Glutamatergic neuron (in vitro differentiated cells): ENCODE measurements at regions not wholly inside any gene's neighbourhood (a gene's known extent, or its start where the extent isn't known, plus 50 kb on each side); places are given as distances from the start of the nearest gene placed in this dataset.

ENCODE experiments used
- DNase-seq: peaks from one replicate; pipeline ENCODE4 v3.0.0; 2022
- H3K27ac Mint-ChIP-seq: one replicate; pipeline ENCODE4 v1.8.0; 2020; ENCODE audit warnings: mild to moderate bottlenecking, mixed read lengths, inconsistent platforms; ENCODE audit not compliant: unreplicated experiment
- H3K27me3 Mint-ChIP-seq: one replicate; pipeline ENCODE4 v1.8.0; 2020; ENCODE audit warnings: mild to moderate bottlenecking, moderate library complexity, mixed read lengths, inconsistent platforms; ENCODE audit not compliant: unreplicated experiment
- H3K36me3 Mint-ChIP-seq: one replicate; pipeline ENCODE4 v1.8.0; 2020; ENCODE audit warnings: mild to moderate bottlenecking, mixed read lengths, inconsistent platforms; ENCODE audit not compliant: unreplicated experiment
- H3K4me1 Mint-ChIP-seq: one replicate; pipeline ENCODE4 v1.8.0; 2020; ENCODE audit warnings: mild to moderate bottlenecking, low read depth, mixed read lengths, inconsistent platforms; ENCODE audit not compliant: unreplicated experiment
- H3K4me3 Mint-ChIP-seq: one replicate; pipeline ENCODE4 v1.8.0; 2020; ENCODE audit warnings: mild to moderate bottlenecking, mixed read lengths, inconsistent platforms; ENCODE audit not compliant: unreplicated experiment
- H3K9me3 Mint-ChIP-seq: one replicate; pipeline ENCODE4 v1.8.0; 2020; ENCODE audit warnings: mild to moderate bottlenecking, moderate library complexity, mixed read lengths, inconsistent platforms; ENCODE audit not compliant: unreplicated experiment
- TF ChIP-seq, protein P1 (sequence below): fragments of 200-600 bp; sonication (generic); IDR thresholded peaks from one replicate; pipeline ENCODE4 v1.5.0; 2021; ENCODE audit not compliant: partially characterized antibody, unreplicated experiment

- H3K27me3 Mint-ChIP-seq = no peaks in the 10 kb centered on the region
- H3K27ac Mint-ChIP-seq = no peak overlapping the region
- H3K9me3 Mint-ChIP-seq = peaks cover 4% of the 10 kb centered on the region
- H3K4me1 Mint-ChIP-seq = peaks cover 5% of the 10 kb centered on the region
- DNase-seq = no peak
- H3K4me3 Mint-ChIP-seq = no peak overlapping the region
- H3K36me3 Mint-ChIP-seq = no peaks in the 10 kb centered on the region
- TF ChIP-seq, protein P1, sequence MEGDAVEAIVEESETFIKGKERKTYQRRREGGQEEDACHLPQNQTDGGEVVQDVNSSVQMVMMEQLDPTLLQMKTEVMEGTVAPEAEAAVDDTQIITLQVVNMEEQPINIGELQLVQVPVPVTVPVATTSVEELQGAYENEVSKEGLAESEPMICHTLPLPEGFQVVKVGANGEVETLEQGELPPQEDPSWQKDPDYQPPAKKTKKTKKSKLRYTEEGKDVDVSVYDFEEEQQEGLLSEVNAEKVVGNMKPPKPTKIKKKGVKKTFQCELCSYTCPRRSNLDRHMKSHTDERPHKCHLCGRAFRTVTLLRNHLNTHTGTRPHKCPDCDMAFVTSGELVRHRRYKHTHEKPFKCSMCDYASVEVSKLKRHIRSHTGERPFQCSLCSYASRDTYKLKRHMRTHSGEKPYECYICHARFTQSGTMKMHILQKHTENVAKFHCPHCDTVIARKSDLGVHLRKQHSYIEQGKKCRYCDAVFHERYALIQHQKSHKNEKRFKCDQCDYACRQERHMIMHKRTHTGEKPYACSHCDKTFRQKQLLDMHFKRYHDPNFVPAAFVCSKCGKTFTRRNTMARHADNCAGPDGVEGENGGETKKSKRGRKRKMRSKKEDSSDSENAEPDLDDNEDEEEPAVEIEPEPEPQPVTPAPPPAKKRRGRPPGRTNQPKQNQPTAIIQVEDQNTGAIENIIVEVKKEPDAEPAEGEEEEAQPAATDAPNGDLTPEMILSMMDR = no peak
These were observed 174.7 kb downstream of the GAS1 start for GRCh38 chr9:86772635-86772993.

DNA sequence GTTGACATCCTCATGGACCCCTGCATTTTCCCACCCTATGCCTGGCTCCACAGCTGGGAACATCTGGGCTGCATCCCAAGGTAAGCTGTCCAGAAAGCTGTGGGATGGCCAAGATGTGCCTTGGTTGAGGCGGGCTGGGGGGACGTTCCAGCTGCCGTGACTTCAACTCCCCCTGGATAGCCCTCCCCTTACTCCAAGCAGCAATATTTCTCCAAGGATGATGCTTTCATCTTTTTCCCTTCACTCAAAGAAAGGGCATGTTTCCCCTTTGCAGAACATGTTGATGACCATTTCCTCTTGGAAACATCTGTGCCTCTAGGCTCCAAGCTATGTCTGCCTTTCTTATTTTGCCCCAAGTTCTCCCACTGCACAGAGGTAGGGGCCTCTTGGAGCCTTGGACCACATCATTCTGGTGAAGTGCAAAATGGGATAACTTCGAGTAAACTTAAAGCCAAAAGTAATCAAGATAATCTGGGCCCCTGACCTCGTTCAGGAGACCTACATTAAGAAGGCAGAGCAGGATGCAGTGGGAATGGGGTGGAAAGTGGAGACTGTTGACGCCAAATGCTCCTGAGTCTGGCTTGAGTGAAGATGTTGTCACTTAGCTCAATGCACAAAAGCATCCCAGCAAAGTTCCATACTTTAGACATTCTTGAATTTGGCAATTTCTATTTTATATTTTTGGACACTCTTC, 175.2 kb downstream of the GAS1 start:
- TF ChIP-seq, protein P1 = no peak
- no peaks in the 10 kb centered on the region for H3K27me3 Mint-ChIP-seq
- peaks cover 4% of the 10 kb centered on the region for H3K9me3 Mint-ChIP-seq
- H3K36me3 Mint-ChIP-seq = no peaks in the 10 kb centered on the region
- H3K4me1 Mint-ChIP-seq = peaks cover 5% of the 10 kb centered on the region
- H3K4me3 Mint-ChIP-seq = no peak overlapping the region
- no peak for DNase-seq
- H3K27ac Mint-ChIP-seq = no peak overlapping the region

- Mint-ChIP-seq H3K36me3 (no peaks in the 10 kb centered on the region), H3K27me3 (no peaks in the 10 kb centered on the region), H3K4me1 (peaks cover 5% of the 10 kb centered on the region), H3K9me3 (peaks cover 4% of the 10 kb centered on the region), H3K27ac (no peak overlapping the region), H3K4me3 (no peak overlapping the region)
- TF ChIP-seq, protein P1 = no peak
- no peak for DNase-seq
These were observed 175.9 kb downstream of the GAS1 start for GRCh38 chr9:86771420-86771819.

- H3K27me3 Mint-ChIP-seq = no peaks in the 10 kb centered on the region
- H3K36me3 Mint-ChIP-seq = no peaks in the 10 kb centered on the region
- H3K27ac Mint-ChIP-seq = no peak overlapping the region
- H3K4me1 Mint-ChIP-seq = peaks cover 5% of the 10 kb centered on the region
- no peak overlapping the region for H3K4me3 Mint-ChIP-seq
- TF ChIP-seq, protein P1 = no peak
- DNase-seq = no peak
- H3K9me3 Mint-ChIP-seq = peaks cover 2% of the 10 kb centered on the region
These were observed 178.6 kb downstream of the GAS1 start for GRCh38 chr9:86768709-86769108.

- peaks cover 2% of the 10 kb centered on the region for H3K9me3 Mint-ChIP-seq
- no peak overlapping the region for H3K27ac Mint-ChIP-seq
- TF ChIP-seq, protein P1 = no peak
- H3K27me3 Mint-ChIP-seq = no peaks in the 10 kb centered on the region
- DNase-seq = no peak
- H3K4me3 Mint-ChIP-seq = no peak overlapping the region
- peaks cover 5% of the 10 kb centered on the region for H3K4me1 Mint-ChIP-seq
- H3K36me3 Mint-ChIP-seq = no peaks in the 10 kb centered on the region
These were observed 179.3 kb downstream of the GAS1 start for GRCh38 chr9:86768020-86768419.
